ENCODE measurements at regions not wholly inside any gene's neighbourhood (a gene's known extent, or its start where the extent isn't known, plus 50 kb on each side); places are given as distances from the start of the nearest gene placed in this dataset.

GRCh38 chr17:36675250-36675649 is 73.9 kb downstream of the MRM1 start:
- Histone ChIP-seq H3K9me3 (ENCODE audit: control insufficient read depth, insufficient read depth, low read length) (no peaks in the 10 kb centered on the region), H3K27ac (ENCODE audit: low read depth, low read length) (no peak overlapping the region), H3K27me3 (ENCODE audit: control insufficient read depth, insufficient read depth, low read length) (peaks cover 14% of the 10 kb centered on the region), H3K4me3 (ENCODE audit: low read depth, low read length) (no peak overlapping the region)
- TF ChIP-seq CTCF (IDR thresholded peaks at IDR 0.05; ENCODE audit: low read depth, low read length), result no peak
- POLR2A ChIA-PET, result no interaction called here
- no peak for DNase-seq (ENCODE audit: low read depth, low spot score)
- CTCF ChIA-PET, result no interaction called here

DNA sequence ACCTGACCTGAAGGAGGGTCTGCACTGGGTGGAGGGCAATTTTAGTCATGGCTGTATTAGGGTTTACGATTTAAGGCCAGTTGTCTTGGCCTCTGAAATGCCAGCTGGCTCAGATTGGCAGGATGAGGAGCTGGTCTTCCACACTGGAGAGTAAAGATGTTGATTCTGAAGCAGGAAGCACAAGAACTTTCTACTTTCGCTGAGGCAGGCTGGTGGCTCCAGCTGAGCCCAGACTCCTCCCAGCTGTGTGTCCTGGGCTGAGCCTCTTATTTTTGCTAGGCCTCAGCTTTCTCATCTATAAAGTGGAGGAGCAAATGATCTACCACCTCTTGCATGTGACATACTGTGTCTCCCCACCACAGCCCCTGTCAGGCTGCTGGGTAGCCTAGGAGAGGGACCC is 74.4 kb downstream of the MRM1 start:
- CTCF ChIA-PET, result no interaction called here
- Histone ChIP-seq H3K27ac (ENCODE audit: low read depth, low read length) (no peak overlapping the region), H3K9me3 (ENCODE audit: control insufficient read depth, insufficient read depth, low read length) (no peaks in the 10 kb centered on the region), H3K4me3 (ENCODE audit: low read depth, low read length) (no peak overlapping the region), H3K27me3 (ENCODE audit: control insufficient read depth, insufficient read depth, low read length) (peaks cover 17% of the 10 kb centered on the region)
- POLR2A ChIA-PET, result no interaction called here
- DNase-seq (ENCODE audit: low read depth, low spot score), result no peak
- TF ChIP-seq CTCF (IDR thresholded peaks at IDR 0.05; ENCODE audit: low read depth, low read length), result no peak

- H3K4me3 ChIP-seq (ENCODE audit: low read depth, low read length), result no peak overlapping the region
- TF ChIP-seq CTCF (IDR thresholded peaks at IDR 0.05; ENCODE audit: low read depth, low read length), result no peak
- no peak overlapping the region for H3K27ac ChIP-seq (ENCODE audit: low read depth, low read length)
- CTCF ChIA-PET, result no interaction called here
- POLR2A ChIA-PET, result no interaction called here
- no peaks in the 10 kb centered on the region for H3K9me3 ChIP-seq (ENCODE audit: control insufficient read depth, insufficient read depth, low read length)
- peaks cover 23% of the 10 kb centered on the region for H3K27me3 ChIP-seq (ENCODE audit: control insufficient read depth, insufficient read depth, low read length)
- DNase-seq (ENCODE audit: low read depth, low spot score), result no peak
Measured at GRCh38 chr17:36679815-36680467, 78.6 kb downstream of the MRM1 start.

DNA sequence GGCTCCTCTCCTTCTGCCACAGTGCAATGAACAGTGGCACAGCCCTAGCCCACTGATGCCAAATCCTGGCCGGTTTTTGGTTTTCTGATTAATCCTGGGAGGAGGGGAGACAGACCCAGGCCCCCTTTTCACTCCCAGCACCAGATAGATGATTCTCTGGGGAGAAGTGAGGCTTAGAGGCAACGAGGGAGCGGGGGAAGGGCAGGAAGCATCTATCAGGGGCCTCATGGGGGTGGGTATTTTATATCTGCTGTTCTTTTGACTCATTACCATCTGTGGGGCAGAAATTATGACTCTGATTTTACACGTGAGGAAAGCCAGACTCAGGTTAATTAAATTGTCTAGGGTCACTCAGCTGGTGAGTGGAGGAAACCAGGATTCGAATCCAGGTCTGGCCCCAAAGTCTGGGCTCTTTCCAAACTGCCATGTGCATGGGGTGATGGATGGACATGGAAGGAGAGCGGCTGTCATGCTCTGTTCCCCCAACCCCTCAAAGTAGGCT is 79.4 kb downstream of the MRM1 start:
- POLR2A ChIA-PET, result no interaction called here
- CTCF ChIA-PET, result no interaction called here

GRCh38 chr17:36682773-36683172 is 81.4 kb downstream of the MRM1 start:
- CTCF ChIA-PET, result no interaction called here
- H3K9me3 ChIP-seq (ENCODE audit: control insufficient read depth, insufficient read depth, low read length), result no peaks in the 10 kb centered on the region
- peaks cover 28% of the 10 kb centered on the region for H3K27me3 ChIP-seq (ENCODE audit: control insufficient read depth, insufficient read depth, low read length)
- DNase-seq (ENCODE audit: low read depth, low spot score), result no peak
- no peak overlapping the region for H3K4me3 ChIP-seq (ENCODE audit: low read depth, low read length)
- no peak for TF ChIP-seq CTCF (IDR thresholded peaks at IDR 0.05; ENCODE audit: low read depth, low read length)
- H3K27ac ChIP-seq (ENCODE audit: low read depth, low read length), result no peak overlapping the region
- POLR2A ChIA-PET, result no interaction called here

More for the DNA sequence above, 79.4 kb downstream of the MRM1 start:
- no peaks in the 10 kb centered on the region for H3K9me3 ChIP-seq (ENCODE audit: control insufficient read depth, insufficient read depth, low read length)
- no peak overlapping the region for H3K27ac ChIP-seq (ENCODE audit: low read depth, low read length)
- H3K4me3 ChIP-seq (ENCODE audit: low read depth, low read length), result no peak overlapping the region
- no peak for TF ChIP-seq CTCF (IDR thresholded peaks at IDR 0.05; ENCODE audit: low read depth, low read length)
- DNase-seq (ENCODE audit: low read depth, low spot score), result no peak
- H3K27me3 ChIP-seq (ENCODE audit: control insufficient read depth, insufficient read depth, low read length), result peaks cover 22% of the 10 kb centered on the region

All from AG04450 (cell line).